Esophagus squamous epithelium (tissue), 4 donors: ENCODE measurements at regions not wholly inside any gene's neighbourhood (a gene's known extent, or its start where the extent isn't known, plus 50 kb on each side); places are given as distances from the start of the nearest gene placed in this dataset.

ENCODE experiments used
- POLR2A ChIP-seq, 4 donors: fragments of 450-650 bp; IDR thresholded peaks; one replicate each; pipeline ENCODE4 v1.6.1; 2017; ENCODE audit warnings: antibody characterized with exemption in 4 of 4, mild to moderate bottlenecking in 4 of 4, moderate library complexity in 3 of 4
- TF ChIP-seq, protein P1 (sequence below), 6 experiments: fragments of 450-650 bp in 4 of 6; fragments of 200-600 bp in 2 of 6; sonication (generic) in 2 of 6; IDR thresholded peaks; one replicate each; pipeline ENCODE4 v1.5.1; 2016 to 2019; ENCODE audit warnings: antibody characterized with exemption in 6 of 6, mild to moderate bottlenecking in 4 of 6, moderate library complexity in 4 of 6

DNA sequence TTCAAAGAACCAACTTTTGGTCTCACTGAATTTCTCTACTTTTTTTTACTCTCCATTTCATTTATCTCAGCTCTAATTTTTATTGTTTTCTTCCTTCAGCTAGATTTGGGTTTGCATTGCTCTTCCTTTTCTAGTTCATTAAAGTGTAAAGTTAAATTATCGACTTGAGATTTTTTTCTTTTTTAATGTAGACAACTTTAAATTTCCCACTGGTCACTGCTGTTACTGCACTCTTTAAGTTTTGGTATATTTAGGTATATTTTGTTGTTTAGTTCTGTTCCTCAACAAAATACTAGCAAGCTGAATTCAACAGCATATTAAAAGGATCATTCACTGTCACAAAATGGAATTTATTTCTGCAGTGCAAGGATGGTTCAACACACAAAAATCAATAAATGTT lies 572.0 kb upstream of the DIAPH2 start:
- no peak for TF ChIP-seq POLR2A (IDR thresholded peaks at IDR 0.05)
- TF ChIP-seq, protein P1, sequence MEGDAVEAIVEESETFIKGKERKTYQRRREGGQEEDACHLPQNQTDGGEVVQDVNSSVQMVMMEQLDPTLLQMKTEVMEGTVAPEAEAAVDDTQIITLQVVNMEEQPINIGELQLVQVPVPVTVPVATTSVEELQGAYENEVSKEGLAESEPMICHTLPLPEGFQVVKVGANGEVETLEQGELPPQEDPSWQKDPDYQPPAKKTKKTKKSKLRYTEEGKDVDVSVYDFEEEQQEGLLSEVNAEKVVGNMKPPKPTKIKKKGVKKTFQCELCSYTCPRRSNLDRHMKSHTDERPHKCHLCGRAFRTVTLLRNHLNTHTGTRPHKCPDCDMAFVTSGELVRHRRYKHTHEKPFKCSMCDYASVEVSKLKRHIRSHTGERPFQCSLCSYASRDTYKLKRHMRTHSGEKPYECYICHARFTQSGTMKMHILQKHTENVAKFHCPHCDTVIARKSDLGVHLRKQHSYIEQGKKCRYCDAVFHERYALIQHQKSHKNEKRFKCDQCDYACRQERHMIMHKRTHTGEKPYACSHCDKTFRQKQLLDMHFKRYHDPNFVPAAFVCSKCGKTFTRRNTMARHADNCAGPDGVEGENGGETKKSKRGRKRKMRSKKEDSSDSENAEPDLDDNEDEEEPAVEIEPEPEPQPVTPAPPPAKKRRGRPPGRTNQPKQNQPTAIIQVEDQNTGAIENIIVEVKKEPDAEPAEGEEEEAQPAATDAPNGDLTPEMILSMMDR (IDR thresholded peaks at IDR 0.05): no peak
